SK-N-SH treated with all-trans-retinoic acid at 6 μM for 48 hours (cell line): ENCODE measurements at regions not wholly inside any gene's neighbourhood (a gene's known extent, or its start where the extent isn't known, plus 50 kb on each side); places are given as distances from the start of the nearest gene placed in this dataset.

Source experiments
- BACH2 ChIP-seq: fragments of 250-450 bp; sonication (Bioruptor Pico); IDR thresholded peaks from 2 replicates; pipeline ENCODE4 v1.9.0; 2021; ENCODE audit warnings: mild to moderate bottlenecking, borderline replicate concordance
- SNAI2 ChIP-seq: fragments of 250-450 bp; sonication (Bioruptor Pico); IDR thresholded peaks from 2 replicates; pipeline ENCODE4 v1.5.0; 2020; ENCODE audit warnings: mild to moderate bottlenecking, moderate library complexity
- TCF4 ChIP-seq: fragments of 250-450 bp; sonication (Bioruptor Pico); IDR thresholded peaks from 2 replicates; pipeline ENCODE4 v1.8.0; 2021; ENCODE audit warnings: mild to moderate bottlenecking, moderate library complexity, borderline replicate concordance
- TOX ChIP-seq: fragments of 250-450 bp; sonication (Bioruptor Pico); IDR thresholded peaks from 2 replicates; pipeline ENCODE4 v1.8.0; 2021; ENCODE audit warnings: mild to moderate bottlenecking, moderate library complexity, borderline replicate concordance
- ZNF8 ChIP-seq: fragments of 450-650 bp; formaldehyde crosslinking; IDR thresholded peaks from 2 replicates; pipeline ENCODE4 v1.5.0; 2020; ENCODE audit warnings: mild to moderate bottlenecking, moderate library complexity

DNA sequence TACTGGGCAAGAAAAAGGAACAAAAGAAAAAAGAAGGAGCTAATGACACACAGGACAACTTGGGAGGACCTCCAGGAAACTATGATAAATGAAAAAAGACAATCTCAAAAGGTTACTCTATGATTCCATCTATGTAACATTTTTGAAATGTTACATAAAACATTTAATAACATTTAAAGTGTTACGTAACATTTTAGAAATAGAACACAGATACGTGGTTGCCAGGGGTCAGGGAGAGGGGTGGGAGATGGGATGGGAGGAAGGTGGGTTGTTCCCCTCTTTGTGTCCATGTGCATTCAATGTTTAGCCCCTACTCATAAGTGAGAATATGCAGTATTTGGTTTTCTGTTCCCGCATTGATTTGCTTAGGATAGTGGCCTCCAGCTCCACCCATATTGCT is 116.6 kb downstream of the C16orf95 start:
- no peak for TF ChIP-seq BACH2
- no peak for TF ChIP-seq TOX (CRISPR knock-in tag)
- TF ChIP-seq ZNF8 (CRISPR knock-in tag), result no peak
- no peak for TF ChIP-seq TCF4 (CRISPR knock-in tag)
- TF ChIP-seq SNAI2 (CRISPR knock-in tag), result no peak
